CD8-positive, alpha-beta memory T cell (primary cell): ENCODE measurements at regions not wholly inside any gene's neighbourhood (a gene's known extent, or its start where the extent isn't known, plus 50 kb on each side); places are given as distances from the start of the nearest gene placed in this dataset.

Source experiments
- CTCF ChIA-PET: fragments of 350-600 bp; sonication (Branson Sonifier 250); formaldehyde crosslinking; loops from one replicate; lab custom pipeline; 2021; ENCODE audit warnings: antibody characterized with exemption; lab: Charles Lee
- POLR2A ChIA-PET: fragments of 350-600 bp; sonication (Branson Sonifier 250); formaldehyde crosslinking; loops from one replicate; lab custom pipeline; 2021; ENCODE audit warnings: antibody characterized with exemption; lab: Charles Lee
- DNase-seq, 5 donors: peaks; one replicate each; pipeline versions ENCODE4 v3.0.0 to v3.0.0-alpha.2; 2020 to 2022; ENCODE audit warnings: mixed read lengths in 1 of 5
- H3K27ac ChIP-seq: one replicate; pipeline ENCODE4 v1.7.0; 2013; ENCODE audit warnings: low read depth, mild to moderate bottlenecking, low read length, moderate library complexity
- H3K27me3 ChIP-seq: 2 replicates; pipeline ENCODE4 v1.7.0; 2013; ENCODE audit warnings: low read length, mild to moderate bottlenecking; ENCODE audit not compliant: insufficient read depth, poor library complexity, severe bottlenecking
- H3K36me3 ChIP-seq: 2 replicates; pipeline ENCODE4 v1.7.0; 2013; ENCODE audit warnings: mild to moderate bottlenecking, low read length, moderate library complexity; ENCODE audit not compliant: insufficient read depth
- H3K4me1 ChIP-seq: 2 replicates; pipeline ENCODE4 v1.7.0; 2013; ENCODE audit warnings: mild to moderate bottlenecking, low read length, moderate library complexity; ENCODE audit not compliant: insufficient read depth
- H3K4me3 ChIP-seq: 2 replicates; pipeline ENCODE4 v1.7.0; 2013; ENCODE audit warnings: mild to moderate bottlenecking, low read length
- H3K9me3 ChIP-seq: 2 replicates; pipeline ENCODE4 v1.7.0; 2013; ENCODE audit warnings: mild to moderate bottlenecking, low read length
- H3K27ac Mint-ChIP-seq, 8 donors: one replicate each; pipeline ENCODE4 v1.8.0; 2020 to 2021; ENCODE audit warnings: mixed read lengths in 8 of 8, mild to moderate bottlenecking in 6 of 8, inconsistent platforms in 3 of 8, moderate library complexity in 3 of 8
- H3K27me3 Mint-ChIP-seq, 2 donors: one replicate each; pipeline ENCODE4 v1.8.0; 2020 to 2021; ENCODE audit warnings: mixed read lengths in 2 of 2, mild to moderate bottlenecking in 1 of 2, moderate library complexity in 1 of 2
- H3K36me3 Mint-ChIP-seq, 3 donors: one replicate each; pipeline ENCODE4 v1.8.0; 2020 to 2021; ENCODE audit warnings: mixed read lengths in 3 of 3, inconsistent platforms in 1 of 3, mild to moderate bottlenecking in 1 of 3
- H3K4me1 Mint-ChIP-seq, 3 donors: one replicate each; pipeline ENCODE4 v1.8.0; 2020 to 2021; ENCODE audit warnings: mixed read lengths in 3 of 3, inconsistent platforms in 1 of 3, mild to moderate bottlenecking in 1 of 3
- H3K4me3 Mint-ChIP-seq, 7 donors: one replicate each; pipeline ENCODE4 v1.8.0; 2020 to 2021; ENCODE audit warnings: mixed read lengths in 7 of 7, mild to moderate bottlenecking in 6 of 7, moderate library complexity in 4 of 7, inconsistent platforms in 2 of 7
- H3K9me3 Mint-ChIP-seq, 5 donors: one replicate each; pipeline ENCODE4 v1.8.0; 2020 to 2022; ENCODE audit warnings: mixed read lengths in 5 of 5, mild to moderate bottlenecking in 3 of 5, moderate library complexity in 2 of 5, inconsistent platforms in 1 of 5

DNA sequence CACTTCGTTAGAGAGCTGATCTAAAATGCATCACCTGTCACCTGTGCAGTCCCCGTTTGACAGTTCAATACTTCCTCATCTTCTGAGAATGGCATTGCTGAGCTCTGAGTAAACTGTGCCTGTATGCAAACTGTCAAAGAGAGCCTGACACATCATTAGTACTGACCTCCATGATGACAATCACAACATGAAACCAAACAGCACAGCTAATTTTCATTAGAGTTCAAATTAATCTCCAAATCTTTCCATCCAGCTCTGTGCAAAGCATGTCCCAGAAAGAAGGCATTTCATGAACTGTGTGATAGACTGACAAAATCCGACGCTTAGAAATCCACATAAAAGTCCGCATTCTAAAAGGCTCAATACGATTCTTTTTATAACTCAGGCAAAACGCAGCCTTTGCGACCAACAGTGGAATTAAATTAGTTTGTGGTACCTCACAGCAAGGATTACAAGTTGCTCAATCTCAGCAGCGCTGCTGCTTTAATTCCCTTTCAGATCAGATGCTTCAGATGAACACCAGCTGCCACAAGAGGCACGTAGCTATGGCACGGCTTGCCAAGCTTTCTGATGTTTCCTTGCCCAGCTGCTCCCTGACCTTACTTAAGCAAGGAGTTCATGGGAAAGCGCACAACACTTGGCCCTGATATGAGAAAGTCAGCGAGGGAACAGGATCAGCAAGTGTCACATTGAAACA lies 765.5 kb upstream of the PRMT6 start:
- CTCF ChIA-PET, result no interaction called here
- Histone ChIP-seq H3K9me3 (no peaks in the 10 kb centered on the region), H3K27ac (no peak overlapping the region), H3K4me1 (no peaks in the 10 kb centered on the region), H3K27me3 (no peaks in the 10 kb centered on the region), H3K36me3 (no peaks in the 10 kb centered on the region), H3K4me3 (no peak overlapping the region)
- no peaks in the 10 kb centered on the region for H3K4me1 Mint-ChIP-seq
- H3K9me3 Mint-ChIP-seq, result peaks cover 5 to 21% (median 11%) of the 10 kb centered on the region in 5 donors
- POLR2A ChIA-PET, result no interaction called here
- no peak overlapping the region for H3K27ac Mint-ChIP-seq
- H3K27me3 Mint-ChIP-seq, result no peaks in the 10 kb centered on the region
- no peaks in the 10 kb centered on the region for H3K36me3 Mint-ChIP-seq
- H3K4me3 Mint-ChIP-seq, result no peak overlapping the region
- no peak for DNase-seq

DNA sequence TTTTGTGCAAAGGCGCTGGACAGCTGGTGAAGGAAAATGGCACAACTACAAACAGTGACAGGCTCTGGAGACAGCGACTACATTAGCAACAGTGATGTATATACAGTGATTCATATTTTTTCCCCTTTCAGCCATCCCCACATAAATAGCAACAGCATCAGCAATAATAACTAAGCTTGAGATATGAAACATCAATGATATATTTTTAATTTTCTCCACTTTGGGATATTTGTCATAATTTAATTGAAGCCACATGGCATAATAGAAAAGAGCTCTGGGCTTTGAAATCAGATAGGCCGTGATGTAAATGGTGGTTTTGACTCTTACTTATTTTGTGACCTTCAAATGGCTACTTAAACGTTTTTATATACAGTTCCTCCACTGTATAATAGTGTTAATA lies 764.3 kb upstream of the PRMT6 start:
- CTCF ChIA-PET, result no interaction called here
- H3K36me3 Mint-ChIP-seq, result no peaks in the 10 kb centered on the region
- H3K27ac Mint-ChIP-seq, result no peak overlapping the region
- POLR2A ChIA-PET, result no interaction called here
- Histone ChIP-seq H3K9me3 (no peaks in the 10 kb centered on the region), H3K4me1 (no peaks in the 10 kb centered on the region), H3K36me3 (no peaks in the 10 kb centered on the region), H3K27ac (no peak overlapping the region), H3K4me3 (no peak overlapping the region), H3K27me3 (no peaks in the 10 kb centered on the region)
- no peak for DNase-seq
- no peak overlapping the region for H3K4me3 Mint-ChIP-seq
- H3K27me3 Mint-ChIP-seq, result no peaks in the 10 kb centered on the region
- H3K9me3 Mint-ChIP-seq, result peaks cover 2 to 22% (median 11%) of the 10 kb centered on the region in 5 donors
- no peaks in the 10 kb centered on the region for H3K4me1 Mint-ChIP-seq

DNA sequence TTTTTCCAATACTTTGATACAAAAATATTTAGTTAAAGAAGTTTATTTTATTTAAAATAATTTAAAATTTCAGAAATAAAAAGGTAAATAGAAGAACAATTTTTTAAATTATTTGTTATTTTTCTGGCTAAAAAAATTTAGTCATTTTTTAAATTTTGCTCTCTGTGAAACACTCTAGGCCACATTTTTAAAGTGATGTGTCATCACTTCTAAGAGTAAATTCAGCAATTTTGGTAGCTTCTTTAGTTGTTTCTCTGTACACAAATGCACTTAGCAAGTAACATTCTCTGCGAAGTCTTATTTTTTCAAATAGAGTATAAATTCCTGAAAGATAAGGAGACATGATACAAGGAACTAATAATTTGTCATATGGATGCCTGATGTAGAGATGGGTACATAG lies 760.0 kb upstream of the PRMT6 start:
- Histone ChIP-seq H3K36me3 (no peaks in the 10 kb centered on the region), H3K4me3 (no peak overlapping the region), H3K27ac (no peak overlapping the region), H3K4me1 (no peaks in the 10 kb centered on the region), H3K27me3 (no peaks in the 10 kb centered on the region), H3K9me3 (no peaks in the 10 kb centered on the region)
- POLR2A ChIA-PET, result no interaction called here
- Mint-ChIP-seq H3K9me3 (peaks cover 2 to 22% (median 5%) of the 10 kb centered on the region in 5 donors), H3K4me1 (no peaks in the 10 kb centered on the region), H3K36me3 (no peaks in the 10 kb centered on the region), H3K4me3 (no peak overlapping the region), H3K27ac (no peak overlapping the region), H3K27me3 (no peaks in the 10 kb centered on the region)
- CTCF ChIA-PET, result no interaction called here
- no peak for DNase-seq

DNA sequence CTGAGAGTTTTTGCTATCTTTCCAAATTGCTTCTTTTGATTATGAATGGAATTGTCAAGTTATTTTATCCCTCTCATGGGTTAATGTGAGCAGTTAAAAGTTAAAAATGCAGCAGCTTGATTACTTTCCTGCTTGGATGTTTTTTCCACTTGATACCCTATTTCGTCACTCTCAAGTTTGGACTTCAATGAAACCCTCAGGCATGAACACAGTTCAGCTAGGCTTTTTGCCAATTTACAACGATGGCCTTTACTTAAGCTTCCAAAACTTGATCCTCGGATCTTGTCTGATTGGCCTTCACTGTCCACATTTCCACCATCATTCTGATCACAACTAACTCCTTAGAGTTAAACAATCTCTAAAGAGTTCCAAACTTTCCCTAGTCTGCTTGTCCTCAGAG lies 752.4 kb upstream of the PRMT6 start:
- DNase-seq, result no peak
- no peak overlapping the region for H3K27ac ChIP-seq
- no peaks in the 10 kb centered on the region for H3K27me3 ChIP-seq
- no peaks in the 10 kb centered on the region for H3K27me3 Mint-ChIP-seq
- H3K36me3 Mint-ChIP-seq, result no peaks in the 10 kb centered on the region
- POLR2A ChIA-PET, result no interaction called here
- H3K27ac Mint-ChIP-seq, result no peak overlapping the region
- no peaks in the 10 kb centered on the region for H3K4me1 ChIP-seq
- CTCF ChIA-PET, result no interaction called here
- H3K4me3 ChIP-seq, result no peak overlapping the region
- peaks cover 9% of the 10 kb centered on the region for H3K9me3 ChIP-seq
- H3K4me3 Mint-ChIP-seq, result no peak overlapping the region
- peaks cover 9 to 45% (median 25%) of the 10 kb centered on the region in 5 donors for H3K9me3 Mint-ChIP-seq
- no peaks in the 10 kb centered on the region for H3K36me3 ChIP-seq
- no peaks in the 10 kb centered on the region for H3K4me1 Mint-ChIP-seq

DNA sequence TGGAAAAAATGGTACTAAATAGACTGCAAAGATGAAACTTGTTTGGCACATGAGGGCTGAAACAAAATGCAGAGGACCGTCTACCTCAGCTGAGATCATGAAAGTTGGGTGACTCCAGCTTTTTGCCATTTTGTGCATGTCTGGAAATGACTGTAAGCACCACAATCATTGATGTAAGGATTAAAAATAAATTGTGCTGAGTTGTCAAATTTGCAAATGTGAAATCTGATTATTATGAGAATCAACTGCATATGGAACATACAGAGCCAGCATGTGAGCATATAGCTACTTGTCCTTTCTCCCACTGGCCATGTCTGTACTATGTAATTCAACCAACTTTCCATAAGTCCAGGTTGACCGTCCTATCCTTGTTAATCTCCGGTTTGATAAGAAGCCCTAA lies 736.9 kb upstream of the PRMT6 start:
- H3K4me1 Mint-ChIP-seq, result no peaks in the 10 kb centered on the region
- CTCF ChIA-PET, result no interaction called here
- Histone ChIP-seq H3K9me3 (no peaks in the 10 kb centered on the region), H3K4me1 (no peaks in the 10 kb centered on the region), H3K27ac (no peak overlapping the region), H3K36me3 (no peaks in the 10 kb centered on the region), H3K27me3 (no peaks in the 10 kb centered on the region), H3K4me3 (no peak overlapping the region)
- H3K4me3 Mint-ChIP-seq, result no peak overlapping the region
- no peaks in the 10 kb centered on the region for H3K36me3 Mint-ChIP-seq
- H3K27ac Mint-ChIP-seq, result no peak overlapping the region
- no peaks in the 10 kb centered on the region for H3K27me3 Mint-ChIP-seq
- peaks cover 3 to 39% (median 5%) of the 10 kb centered on the region in 5 donors for H3K9me3 Mint-ChIP-seq
- no peak for DNase-seq
- POLR2A ChIA-PET, result no interaction called here

DNA sequence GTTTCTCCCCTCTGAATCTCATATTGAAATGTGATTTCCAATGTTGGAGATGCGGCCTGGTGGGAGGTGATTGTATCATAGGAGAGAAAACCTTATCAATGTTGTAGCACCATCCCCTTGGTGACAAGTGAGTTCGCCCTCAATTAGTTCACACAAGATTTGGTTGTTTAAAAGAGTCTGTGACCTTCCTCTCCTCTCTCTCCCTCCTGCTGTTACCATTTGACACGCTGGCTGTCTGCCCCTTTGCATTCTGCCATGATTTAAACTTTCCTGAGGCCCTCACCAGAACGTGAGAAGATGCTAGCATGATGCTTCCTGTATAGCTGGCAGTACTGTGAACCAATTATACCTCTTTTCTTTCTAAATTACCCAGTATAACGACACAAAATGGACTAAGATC lies 730.9 kb upstream of the PRMT6 start:
- Histone ChIP-seq H3K4me1 (no peaks in the 10 kb centered on the region), H3K36me3 (no peaks in the 10 kb centered on the region), H3K27ac (no peak overlapping the region), H3K9me3 (no peaks in the 10 kb centered on the region), H3K4me3 (no peak overlapping the region), H3K27me3 (no peaks in the 10 kb centered on the region)
- ChIA-PET CTCF (no interaction called here), POLR2A (no interaction called here)
- Mint-ChIP-seq H3K4me3 (no peak overlapping the region), H3K27ac (no peak overlapping the region), H3K4me1 (no peaks in the 10 kb centered on the region), H3K36me3 (no peaks in the 10 kb centered on the region), H3K9me3 (peaks cover 3 to 19% (median 9%) of the 10 kb centered on the region in 5 donors), H3K27me3 (no peaks in the 10 kb centered on the region)
- DNase-seq, result no peak

DNA sequence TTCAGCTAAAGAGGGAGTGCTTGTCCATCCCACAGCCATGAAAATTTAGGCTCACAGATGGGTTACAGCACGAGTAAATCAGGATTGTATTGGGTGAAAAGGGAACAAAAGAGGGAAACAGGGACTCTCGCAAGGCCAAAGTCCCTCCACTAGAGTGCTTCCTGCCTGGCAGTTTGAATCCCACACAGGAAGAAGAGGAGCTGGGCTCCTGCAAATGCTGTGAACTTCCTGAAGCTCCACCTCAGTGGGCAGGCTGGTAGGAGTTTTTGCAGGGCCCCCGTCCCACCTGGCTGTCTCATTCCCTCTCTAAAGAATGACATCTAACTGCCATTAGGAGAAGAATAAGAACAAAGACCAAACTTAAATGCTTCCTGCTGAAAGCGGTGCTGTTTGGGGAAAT lies 712.0 kb upstream of the PRMT6 start:
- Histone ChIP-seq H3K9me3 (no peaks in the 10 kb centered on the region), H3K27me3 (no peaks in the 10 kb centered on the region), H3K36me3 (no peaks in the 10 kb centered on the region), H3K4me3 (no peak overlapping the region), H3K27ac (no peak overlapping the region), H3K4me1 (no peaks in the 10 kb centered on the region)
- Mint-ChIP-seq H3K27me3 (no peaks in the 10 kb centered on the region), H3K4me3 (no peak overlapping the region), H3K27ac (no peak overlapping the region), H3K9me3 (peaks cover 5 to 17% (median 13%) of the 10 kb centered on the region in 5 donors), H3K4me1 (no peaks in the 10 kb centered on the region), H3K36me3 (peaks cover 0 to 3% (median 0%) of the 10 kb centered on the region in 3 donors)
- ChIA-PET CTCF (no interaction called here), POLR2A (no interaction called here)
- no peak for DNase-seq

DNA sequence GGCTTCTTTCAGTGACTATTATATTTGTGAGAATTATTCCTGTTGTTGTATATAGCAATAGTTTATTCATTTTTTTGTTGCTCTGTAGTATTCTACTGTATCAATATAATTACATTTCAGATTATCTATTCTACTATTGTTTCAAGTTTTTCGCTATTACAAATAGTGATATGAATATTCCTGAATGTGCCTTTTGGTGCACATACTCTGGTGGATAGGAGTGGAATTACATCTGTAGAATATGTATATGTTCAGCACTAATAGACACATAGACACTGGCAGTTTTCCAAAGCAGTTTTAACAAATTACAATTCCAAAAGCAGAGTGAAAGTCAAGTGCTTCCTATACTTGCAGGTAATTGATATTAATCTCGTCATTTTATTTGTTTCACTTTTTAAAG lies 696.2 kb upstream of the PRMT6 start:
- Mint-ChIP-seq H3K4me1 (no peaks in the 10 kb centered on the region), H3K27me3 (no peaks in the 10 kb centered on the region)
- CTCF ChIA-PET, result no interaction called here

More for the DNA sequence above, 696.2 kb upstream of the PRMT6 start:
- H3K9me3 Mint-ChIP-seq, result peaks cover 16 to 46% (median 36%) of the 10 kb centered on the region in 5 donors
- no peak overlapping the region for H3K4me3 Mint-ChIP-seq
- H3K36me3 ChIP-seq, result no peaks in the 10 kb centered on the region
- H3K4me1 ChIP-seq, result no peaks in the 10 kb centered on the region
- DNase-seq, result no peak
- H3K4me3 ChIP-seq, result no peak overlapping the region
- no peak overlapping the region for H3K27ac ChIP-seq
- no peak overlapping the region for H3K27ac Mint-ChIP-seq
- POLR2A ChIA-PET, result no interaction called here
- peaks cover 0 to 4% (median 0%) of the 10 kb centered on the region in 3 donors for H3K36me3 Mint-ChIP-seq
- no peaks in the 10 kb centered on the region for H3K9me3 ChIP-seq
- no peaks in the 10 kb centered on the region for H3K27me3 ChIP-seq
